ENCODE measurements at regions not wholly inside any gene's neighbourhood (a gene's known extent, or its start where the extent isn't known, plus 50 kb on each side); places are given as distances from the start of the nearest gene placed in this dataset.

DNA sequence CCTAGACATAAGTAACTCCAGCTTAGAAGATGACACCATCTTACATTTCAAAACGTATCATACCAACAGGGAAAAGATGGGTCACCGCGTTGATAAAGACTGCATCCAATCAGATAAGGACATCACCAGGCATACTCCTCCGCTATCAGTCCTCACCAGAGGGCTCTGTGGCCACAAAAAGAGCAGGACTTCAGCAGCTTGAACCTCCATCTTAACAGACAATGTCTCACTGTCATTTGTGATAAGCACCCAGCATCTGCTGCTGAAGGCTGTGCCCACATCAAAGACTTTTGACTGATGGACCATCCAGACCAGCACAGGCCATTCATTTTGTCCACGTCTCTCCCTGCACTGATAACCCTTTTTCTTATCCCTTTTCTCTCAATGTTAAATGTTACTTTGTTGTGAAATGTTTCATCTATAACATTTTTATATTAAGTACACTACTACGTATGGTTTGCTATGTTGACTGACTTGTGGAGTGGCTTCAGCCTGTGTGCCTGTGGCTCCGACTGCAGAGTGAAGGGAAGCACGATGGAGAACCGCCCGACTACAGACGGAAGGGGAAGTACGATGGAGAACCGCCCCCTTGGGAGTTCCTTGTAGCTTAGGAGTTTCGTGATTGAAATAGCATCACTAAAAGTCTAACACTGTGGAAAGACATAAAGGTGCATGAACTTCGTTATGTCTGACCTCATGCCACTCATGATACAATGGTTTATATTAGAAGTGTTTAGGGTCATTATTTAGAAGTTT lies 595.4 kb upstream of the AGA start:
- no peak for DNase-seq (ENCODE audit: low read depth)

DNA sequence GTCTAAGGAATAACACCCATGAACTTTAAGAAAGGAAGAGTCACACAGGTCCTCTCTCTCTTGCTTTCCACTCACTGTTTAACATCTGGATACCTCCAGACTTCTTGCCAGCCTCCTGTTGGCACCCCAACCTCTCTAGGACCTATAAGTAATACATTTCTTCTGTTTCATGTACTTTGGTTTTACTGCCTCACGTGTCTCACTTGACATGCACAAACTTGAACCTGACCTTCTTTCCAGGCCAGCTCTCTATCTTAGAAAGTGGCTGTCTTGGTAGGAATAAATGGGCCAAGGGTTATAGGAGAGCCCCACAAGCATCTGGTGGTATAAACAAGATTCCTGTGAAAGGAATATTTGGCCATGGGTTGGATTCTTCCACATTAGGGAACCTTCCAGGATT lies 614.8 kb upstream of the AGA start:
- DNase-seq (ENCODE audit: low read depth): no peak

DNA sequence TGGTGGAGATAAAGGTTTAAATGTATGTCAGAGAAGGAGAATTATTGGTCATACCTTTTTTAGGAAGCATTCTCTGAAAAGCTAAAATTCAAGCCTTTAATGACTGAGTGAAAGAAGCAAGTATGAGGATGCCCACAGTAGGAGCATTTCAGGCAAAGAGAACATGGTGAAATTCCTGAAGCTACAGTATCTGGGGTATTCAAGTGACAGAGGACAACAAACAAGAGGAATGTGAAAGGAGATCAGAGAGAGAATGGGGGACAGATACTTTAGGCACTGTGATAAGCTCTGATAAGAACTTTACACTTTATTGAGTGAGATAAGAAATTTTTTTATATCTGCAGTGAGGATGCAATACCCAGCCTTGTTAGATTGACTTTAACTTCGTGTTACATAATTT lies 621.3 kb upstream of the AGA start:
- no peak for DNase-seq (ENCODE audit: low read depth)

DNA sequence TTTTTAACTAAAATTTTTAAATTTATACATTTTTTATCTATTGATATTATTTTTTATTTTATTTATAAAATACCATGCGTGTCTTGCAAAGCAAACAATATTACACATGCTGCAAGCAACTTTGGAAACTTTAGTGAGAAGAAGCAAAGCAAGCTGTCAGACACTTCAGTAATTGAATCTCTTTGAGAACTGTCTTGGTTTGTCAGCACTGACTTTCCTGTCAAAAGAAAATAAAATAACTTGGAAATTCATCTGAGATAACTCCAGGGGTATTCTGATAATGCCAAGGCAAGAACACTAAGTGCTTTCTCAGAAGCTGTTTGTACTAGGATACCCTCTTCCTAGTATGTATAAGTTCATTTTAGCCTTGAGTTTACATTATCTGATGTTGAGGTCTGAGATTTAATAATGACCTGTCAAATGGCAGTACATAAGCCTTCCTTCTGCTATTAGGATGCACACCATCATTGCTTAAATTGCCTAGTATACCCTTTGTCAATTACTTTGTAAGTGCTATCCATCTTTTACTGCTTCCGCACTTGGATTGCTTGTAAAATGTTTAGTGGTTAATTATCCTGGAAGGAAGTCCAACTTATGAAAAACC lies 624.2 kb upstream of the AGA start:
- DNase-seq (ENCODE audit: low read depth): no peak

DNA sequence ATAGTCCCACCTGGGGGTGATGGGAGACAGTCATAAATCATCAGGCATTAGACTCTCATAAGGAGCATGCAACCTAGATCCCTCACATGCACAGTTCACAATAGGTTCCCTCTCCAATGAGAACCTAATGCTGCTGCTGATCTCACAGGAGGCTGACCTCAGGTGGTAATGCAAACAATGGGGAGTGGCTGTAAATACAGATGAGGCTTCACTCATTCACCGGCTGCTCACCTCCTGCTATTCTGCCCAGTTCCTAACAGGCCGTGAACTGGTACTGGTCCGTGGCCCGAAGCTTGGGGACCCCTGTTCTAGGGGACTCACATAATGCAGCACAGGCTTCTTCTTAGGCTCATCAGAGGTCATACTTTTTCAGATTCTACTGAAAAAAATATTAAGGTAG lies 625.9 kb upstream of the AGA start:
- DNase-seq (ENCODE audit: low read depth): no peak

DNA sequence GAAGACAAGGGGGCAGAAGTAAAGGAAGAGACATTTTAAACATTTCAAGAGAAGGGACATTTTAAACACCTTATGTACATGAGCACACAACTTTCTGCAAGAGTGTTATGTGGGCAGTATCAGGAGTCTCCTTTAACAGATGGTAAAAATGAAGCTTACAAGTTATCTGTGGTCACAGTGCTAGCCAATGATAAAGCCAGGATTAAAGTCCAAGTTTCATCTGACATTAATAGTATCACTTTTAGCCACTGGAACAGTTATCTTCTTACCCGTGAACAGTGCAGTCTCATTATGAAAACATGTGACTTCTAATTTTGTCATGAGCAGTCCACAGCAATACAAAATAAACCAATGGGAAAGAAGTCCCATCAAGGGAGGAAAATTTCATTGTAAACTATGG lies 627.9 kb upstream of the AGA start:
- DNase-seq (ENCODE audit: low read depth): no peak

DNA sequence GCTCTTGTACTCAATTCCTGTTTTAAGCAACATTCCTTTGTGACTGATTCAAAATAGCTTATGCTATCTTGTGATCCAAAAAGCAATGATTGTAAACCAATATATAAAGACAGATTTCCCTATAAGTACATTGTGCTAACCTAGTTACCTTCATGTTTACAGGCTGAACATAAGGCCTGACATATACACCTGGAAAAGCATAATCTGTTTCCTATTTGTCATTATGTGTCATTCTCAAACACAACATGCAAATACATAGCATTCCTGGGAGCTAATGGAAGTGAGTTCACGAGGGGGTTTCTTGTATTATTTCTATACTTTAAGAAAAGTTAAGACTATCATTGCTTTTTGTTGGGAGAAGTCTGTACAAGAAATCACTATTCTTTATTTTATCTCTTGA lies 638.1 kb upstream of the AGA start:
- no peak for DNase-seq (ENCODE audit: low read depth)

DNA sequence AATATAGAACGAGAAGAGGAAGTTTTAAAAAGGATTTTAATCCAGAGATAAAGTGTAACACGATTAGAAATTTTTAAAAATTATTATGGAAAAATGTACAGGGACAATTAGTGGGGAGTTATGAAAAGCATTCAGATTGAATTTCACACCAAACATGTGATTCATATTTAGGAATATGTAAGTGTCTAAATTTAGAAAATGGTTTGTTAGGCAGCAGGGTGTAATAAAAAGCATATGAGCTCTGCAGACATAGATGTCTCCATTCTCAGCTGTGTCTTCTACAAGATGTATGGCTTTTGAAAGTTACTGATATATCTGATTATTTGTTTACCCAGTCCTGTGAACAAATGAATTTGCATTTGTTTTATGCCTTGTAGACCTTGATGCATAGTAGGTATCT lies 638.9 kb upstream of the AGA start:
- no peak for DNase-seq (ENCODE audit: low read depth)

DNA sequence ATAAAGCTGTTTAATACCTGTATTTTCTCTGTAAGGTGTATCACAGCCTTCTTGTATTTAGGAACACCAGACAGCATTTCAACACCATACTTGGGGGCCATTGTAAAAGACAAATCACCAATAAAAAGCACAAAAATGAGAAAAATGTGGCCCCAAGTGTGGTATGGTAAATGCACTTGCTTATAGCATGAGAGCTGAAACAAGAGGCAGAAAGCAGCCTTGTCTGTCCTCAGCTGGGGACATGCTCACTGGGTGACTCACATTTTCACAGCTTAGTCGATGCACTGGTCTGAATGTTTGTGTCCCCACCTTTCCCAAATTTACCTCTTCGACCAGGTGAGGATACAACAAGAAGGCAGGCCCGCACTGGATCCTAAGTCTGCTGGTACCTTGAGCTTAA lies 639.7 kb upstream of the AGA start:
- DNase-seq (ENCODE audit: low read depth): no peak

DNA sequence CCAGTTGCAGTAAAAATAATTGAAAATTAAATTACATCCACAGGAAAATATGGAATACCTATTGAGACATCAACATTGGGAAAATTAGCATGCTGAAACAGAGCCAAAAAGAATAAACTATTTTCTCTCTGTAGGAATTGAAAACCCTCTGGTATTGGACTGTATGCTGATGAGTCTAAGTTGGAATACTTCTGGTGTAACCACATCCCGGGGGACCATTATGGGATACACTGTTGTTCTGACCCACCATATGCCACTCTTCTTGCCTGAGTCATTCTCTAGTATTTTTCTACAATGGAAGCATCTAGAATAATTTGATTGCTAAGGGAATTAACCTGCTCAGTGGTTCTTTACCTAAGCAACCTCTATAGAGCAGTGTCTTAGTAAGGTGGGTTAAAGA lies 640.7 kb upstream of the AGA start:
- DNase-seq (ENCODE audit: low read depth): no peak

DNA sequence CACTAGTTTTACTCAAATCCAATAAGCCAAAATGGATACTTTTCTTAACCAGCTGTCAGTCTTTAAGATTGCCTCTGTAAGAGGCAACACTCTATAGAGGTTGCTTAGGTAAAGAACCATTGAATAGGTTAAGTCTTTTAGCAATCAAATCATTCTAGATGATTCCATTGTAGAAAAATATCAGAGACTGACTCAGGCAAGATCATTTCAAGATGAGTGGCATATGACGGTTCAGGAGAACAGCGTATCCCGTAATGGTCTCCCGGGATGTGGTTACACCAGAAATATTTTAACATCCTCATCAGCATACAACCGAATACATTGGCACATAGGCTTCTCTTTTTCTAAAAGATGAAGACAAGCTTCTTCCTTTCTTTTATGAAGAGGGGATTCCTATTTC lies 641.7 kb upstream of the AGA start:
- DNase-seq (ENCODE audit: low read depth): no peak

DNA sequence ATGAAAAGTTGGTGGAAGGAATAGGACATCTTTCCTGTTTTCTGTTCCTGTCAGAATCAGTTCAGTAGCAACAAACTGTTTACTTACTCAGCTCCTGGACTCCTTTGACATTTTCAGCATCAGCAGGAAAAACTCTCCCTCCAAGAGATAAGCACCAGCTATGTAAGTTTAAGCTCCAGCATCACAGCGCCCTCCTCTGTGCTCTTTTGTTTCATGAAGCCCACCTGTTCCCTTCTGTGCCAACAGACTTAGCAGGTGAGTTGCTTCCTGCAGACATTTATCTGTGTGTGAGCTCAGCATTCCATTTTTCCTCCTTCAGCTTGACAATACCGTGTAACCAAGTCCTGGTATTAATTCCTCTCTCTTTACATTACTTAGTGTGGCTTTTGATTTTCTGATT lies 644.1 kb upstream of the AGA start:
- DNase-seq (ENCODE audit: low read depth): no peak

DNA sequence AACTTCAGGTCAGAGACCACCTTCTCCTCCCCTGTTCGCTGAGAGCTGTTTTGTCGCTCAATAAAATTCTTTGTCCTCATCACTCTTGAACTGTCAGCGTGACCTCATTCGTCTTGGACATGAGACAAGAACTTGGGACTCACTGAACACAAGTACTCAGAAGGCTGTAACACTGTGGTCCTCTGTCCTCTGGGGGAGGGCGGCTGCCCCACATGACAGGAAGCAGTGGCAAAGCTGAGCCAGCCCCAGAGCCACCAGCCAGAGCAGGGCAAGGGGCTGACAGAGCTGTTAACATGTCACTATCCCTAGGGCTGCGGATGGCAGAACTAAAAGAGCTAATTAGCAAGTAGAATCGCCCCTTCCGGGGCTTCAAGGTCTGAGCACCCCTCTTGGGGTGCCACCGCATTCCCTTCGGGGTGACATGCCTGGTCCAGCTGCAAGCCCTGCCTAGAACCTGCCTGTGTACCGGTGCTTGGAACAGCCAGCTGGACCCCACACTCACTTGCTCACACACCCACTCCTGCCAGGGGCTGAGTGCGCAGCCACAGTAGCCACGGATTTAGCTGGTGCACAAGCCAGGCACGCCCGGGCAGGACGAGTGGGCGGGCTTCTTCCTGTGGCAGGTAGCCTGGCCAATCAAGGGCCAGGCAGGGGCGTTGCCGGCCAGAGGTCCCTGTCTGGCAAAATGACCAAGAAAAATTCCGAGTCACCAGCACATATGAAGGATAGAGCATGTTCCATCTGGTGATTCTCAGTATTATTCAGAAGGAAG lies 648.6 kb upstream of the AGA start:
- DNase-seq (ENCODE audit: low read depth): no peak

DNA sequence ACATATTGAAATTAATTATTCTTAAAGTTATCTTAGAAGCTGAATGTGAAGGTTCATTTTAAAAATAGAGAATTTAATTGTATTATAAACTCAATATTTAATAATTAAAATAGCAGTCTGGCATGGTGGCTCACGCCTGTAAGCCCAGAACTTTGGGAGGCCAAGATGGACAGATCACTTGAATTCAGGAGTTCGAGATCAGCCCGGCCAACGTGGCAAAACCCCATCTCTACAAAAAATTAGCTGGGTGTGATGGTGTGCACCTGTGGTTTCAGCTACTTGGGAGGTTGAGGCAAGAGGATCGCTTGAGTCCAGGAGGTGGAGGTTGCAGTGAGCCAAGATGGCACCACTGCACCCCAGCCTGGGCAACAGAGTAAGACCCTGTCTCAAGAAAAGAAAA lies 659.9 kb upstream of the AGA start:
- no peak for DNase-seq (ENCODE audit: low read depth)

DNA sequence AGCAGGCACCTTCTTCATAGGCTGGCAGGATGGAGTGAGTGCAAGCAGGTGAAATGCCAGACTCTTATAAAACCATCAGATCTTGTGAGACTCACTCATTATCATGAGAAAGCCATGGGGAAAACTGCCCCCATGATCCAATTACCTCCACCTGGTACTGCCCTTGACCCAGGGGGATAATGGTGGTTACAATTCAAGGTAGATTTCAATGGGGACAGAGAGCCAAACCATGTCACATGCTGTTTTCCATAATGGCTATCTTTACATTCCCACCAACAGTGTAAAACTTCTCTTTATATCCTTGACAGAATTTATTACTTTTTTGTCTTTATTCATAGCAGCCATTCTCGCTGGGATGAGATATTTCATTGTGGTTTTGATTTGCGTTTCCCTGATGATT lies 663.0 kb upstream of the AGA start:
- no peak for DNase-seq (ENCODE audit: low read depth)

DNA sequence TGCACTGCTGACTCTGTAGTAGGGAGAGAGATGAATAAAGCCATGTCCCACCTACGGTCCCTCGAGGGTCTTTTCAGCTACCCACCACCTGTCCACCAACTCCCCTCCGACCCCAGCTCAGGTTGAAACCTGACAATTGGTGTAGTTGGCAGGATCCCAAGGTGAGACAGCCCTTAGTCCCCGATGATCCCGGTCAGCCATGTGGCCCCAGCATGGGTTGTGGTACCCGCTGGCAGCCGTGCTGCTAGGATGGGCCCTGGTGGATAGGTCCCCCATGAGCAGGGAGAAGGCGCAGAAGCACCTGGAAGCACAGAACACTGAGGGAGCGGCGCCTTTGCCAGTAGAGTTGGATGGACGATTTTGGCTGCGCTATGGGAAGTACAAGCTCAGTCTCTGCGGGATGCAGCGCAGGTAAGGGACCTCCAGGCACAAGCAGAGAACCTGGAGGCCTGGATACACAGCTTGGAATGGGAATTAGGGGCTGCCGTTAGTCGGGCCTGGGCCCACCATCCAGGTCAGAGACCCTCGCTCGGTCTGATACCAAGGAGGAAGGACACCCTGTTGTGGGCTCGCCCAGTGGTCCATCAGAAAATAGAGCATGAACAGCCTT lies 694.6 kb upstream of the AGA start:
- DNase-seq (ENCODE audit: low read depth): no peak

DNA sequence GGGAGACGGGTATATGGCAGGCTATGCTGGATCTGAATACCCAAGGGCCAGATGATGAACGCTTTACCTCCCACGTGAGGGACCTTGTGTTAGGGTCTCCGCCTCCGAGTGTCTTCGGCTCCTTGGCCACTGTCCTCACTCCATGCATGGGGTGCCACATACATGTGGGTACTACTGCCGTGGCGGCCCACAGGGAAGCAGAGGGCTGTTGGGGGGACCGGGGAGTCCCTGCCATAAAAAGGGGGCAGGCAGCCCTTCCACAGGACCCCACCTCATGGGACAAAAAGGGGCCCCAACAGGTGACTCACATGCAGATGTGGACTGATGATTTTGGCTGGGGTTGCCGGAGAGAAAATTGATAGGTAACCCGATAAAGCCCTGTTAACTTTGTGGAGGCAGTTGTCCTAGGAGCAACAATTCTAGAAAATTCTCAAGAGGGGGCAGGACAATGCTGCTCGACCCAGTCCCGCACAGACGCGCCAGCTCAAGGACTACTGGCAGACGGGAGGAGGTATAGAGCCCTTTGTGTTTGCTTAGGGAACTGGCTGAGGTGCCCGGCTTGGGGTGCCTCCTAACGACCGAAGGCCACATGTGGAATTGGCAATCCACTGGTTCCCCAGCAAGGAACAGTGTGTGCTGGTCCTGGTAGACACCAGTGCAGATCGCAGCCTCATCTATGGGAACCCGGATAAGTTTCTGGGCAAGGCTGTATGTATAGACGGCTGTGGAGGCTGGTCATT lies 695.7 kb upstream of the AGA start:
- DNase-seq (ENCODE audit: low read depth): no peak

DNA sequence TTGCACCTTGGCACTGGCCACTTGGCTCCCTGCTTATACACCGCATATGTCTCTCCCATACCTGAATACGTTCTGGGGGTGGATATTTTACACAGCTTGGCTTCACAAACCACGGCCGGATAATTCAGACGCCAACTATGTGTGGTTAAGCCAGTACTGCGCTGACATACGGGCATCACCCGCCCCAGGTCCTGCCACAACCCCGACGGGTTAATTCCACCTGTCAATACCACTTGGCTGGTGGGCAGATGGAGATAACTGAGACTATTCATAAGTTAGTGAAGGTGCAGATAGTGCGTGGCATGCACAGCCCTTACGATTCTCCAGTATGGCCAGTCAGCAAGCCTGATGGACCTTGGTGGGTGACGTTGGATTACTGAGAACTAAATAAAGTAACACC lies 696.3 kb upstream of the AGA start:
- DNase-seq (ENCODE audit: low read depth): no peak

DNA sequence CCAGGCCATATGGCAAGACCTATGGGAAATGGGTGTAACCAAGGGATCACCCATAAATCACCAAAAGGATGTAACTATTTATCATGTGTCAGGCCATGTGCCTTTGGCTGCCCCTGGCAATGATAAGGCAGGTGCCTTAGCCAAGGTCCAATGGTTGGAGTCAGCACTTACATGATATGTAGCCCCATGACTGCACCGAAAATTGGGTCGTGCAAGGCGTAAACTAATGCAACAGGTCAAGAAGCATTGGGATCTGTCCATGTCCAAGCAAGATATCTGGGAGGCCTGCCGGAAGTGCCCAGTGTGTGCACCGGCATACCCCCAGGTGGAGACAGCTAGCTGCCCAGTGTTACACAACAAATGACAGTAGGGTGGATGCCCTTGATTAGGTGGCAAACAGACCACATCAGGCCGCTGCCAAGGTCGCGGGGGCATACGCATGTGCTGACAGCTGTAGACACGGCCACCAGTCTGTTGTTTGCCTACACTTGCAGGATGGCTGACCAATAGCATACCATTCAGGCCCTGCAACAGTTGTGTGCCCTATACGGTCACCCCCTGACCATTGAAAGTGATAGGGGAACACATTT lies 698.2 kb upstream of the AGA start:
- no peak for DNase-seq (ENCODE audit: low read depth)

DNA sequence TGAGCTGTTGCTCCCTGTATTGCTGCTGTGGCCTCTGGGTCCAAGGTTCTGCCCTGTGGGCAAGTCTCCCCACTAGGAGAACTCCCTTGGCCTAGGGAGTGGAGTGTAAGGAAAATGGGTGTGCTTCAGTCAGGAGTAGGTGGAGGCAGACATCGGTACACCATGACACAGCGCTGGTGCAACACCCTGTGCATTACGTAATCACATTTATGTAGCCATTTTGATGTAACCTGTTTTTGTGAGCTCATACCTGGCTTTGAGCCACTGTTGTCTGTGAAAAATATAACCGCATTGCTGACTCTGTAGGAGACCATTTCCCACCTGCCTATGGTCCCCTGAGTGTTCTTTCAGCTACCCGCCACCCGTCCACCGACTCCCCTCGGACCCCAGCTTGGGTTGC lies 700.5 kb upstream of the AGA start:
- DNase-seq (ENCODE audit: low read depth): no peak

DNA sequence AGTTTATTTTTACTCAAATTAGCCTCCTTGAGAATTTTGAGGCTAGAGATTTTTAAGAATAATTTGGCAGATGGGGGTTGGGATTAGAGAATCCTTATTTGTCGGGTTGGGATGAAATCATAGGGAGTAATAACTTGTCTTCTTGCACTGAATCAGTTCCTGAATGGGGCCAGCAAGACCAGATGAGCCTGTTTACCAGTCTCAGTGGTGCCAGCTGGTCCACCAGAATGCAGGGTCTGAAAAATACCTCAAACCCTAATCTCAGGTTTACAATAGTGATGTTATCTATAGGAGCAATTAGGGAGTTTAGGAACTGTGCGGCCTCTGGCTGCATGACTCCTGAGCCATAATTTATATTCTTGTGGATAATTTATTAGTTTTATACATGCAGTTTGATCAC lies 705.9 kb upstream of the AGA start:
- DNase-seq (ENCODE audit: low read depth): no peak
